ENCODE measurements at regions not wholly inside any gene's neighbourhood (a gene's known extent, or its start where the extent isn't known, plus 50 kb on each side); places are given as distances from the start of the nearest gene placed in this dataset.

DNA sequence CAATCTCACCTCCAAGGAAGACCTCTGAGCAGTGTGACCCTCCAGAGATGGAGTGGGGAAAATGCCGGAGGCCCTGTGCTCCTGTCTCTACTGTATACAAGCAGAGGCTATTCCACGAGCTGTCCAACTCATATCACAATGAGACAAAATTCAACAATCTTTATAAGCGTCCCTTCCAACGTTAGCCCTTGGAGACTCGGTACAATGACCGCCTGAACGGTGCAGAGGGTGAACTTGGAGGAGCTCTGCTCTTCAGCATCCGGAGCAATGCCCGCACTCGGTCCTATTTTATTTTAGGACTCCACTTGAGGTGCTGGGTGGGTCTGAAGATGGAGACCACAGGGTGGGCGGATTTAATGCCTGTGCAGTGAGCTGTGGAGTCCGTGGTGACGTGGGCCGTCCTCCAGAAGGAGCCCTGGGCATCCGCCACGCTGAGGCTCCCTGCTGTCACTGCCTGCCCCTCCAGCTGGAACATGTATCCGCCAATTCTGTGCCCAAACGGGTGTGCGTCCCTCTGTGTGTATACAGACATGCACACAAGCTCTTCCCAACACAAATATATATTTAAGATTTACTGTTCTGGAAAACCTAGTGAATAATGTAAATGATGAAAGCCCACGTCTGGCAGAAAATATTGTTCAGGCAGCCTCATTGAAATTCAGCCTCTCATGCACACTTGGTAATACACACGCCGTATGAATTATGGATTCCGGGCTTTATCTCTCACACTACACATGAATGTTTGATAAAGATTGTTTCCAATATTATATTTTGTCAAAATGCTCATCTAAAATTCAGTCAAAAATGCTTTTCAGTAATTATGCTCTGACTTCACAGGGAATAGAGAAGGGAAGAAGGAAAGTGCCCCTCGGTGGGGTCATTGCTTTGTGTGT, 239.9 kb upstream of the ZMIZ1 start:
- TF ChIP-seq, protein P1, sequence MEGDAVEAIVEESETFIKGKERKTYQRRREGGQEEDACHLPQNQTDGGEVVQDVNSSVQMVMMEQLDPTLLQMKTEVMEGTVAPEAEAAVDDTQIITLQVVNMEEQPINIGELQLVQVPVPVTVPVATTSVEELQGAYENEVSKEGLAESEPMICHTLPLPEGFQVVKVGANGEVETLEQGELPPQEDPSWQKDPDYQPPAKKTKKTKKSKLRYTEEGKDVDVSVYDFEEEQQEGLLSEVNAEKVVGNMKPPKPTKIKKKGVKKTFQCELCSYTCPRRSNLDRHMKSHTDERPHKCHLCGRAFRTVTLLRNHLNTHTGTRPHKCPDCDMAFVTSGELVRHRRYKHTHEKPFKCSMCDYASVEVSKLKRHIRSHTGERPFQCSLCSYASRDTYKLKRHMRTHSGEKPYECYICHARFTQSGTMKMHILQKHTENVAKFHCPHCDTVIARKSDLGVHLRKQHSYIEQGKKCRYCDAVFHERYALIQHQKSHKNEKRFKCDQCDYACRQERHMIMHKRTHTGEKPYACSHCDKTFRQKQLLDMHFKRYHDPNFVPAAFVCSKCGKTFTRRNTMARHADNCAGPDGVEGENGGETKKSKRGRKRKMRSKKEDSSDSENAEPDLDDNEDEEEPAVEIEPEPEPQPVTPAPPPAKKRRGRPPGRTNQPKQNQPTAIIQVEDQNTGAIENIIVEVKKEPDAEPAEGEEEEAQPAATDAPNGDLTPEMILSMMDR (IDR thresholded peaks at IDR 0.05 in 4 of 5, conservative IDR thresholded peaks at IDR 0.05 in 1 of 5), result no peak
- no peak for TF ChIP-seq POLR2A (IDR thresholded peaks at IDR 0.05)

All from gastrocnemius medialis (tissue), 4 donors.